ENCODE measurements at regions not wholly inside any gene's neighbourhood (a gene's known extent, or its start where the extent isn't known, plus 50 kb on each side); places are given as distances from the start of the nearest gene placed in this dataset.
A peak's percentile ranks its signal among the peaks of the same experiment; 100 is the strongest.

DNA sequence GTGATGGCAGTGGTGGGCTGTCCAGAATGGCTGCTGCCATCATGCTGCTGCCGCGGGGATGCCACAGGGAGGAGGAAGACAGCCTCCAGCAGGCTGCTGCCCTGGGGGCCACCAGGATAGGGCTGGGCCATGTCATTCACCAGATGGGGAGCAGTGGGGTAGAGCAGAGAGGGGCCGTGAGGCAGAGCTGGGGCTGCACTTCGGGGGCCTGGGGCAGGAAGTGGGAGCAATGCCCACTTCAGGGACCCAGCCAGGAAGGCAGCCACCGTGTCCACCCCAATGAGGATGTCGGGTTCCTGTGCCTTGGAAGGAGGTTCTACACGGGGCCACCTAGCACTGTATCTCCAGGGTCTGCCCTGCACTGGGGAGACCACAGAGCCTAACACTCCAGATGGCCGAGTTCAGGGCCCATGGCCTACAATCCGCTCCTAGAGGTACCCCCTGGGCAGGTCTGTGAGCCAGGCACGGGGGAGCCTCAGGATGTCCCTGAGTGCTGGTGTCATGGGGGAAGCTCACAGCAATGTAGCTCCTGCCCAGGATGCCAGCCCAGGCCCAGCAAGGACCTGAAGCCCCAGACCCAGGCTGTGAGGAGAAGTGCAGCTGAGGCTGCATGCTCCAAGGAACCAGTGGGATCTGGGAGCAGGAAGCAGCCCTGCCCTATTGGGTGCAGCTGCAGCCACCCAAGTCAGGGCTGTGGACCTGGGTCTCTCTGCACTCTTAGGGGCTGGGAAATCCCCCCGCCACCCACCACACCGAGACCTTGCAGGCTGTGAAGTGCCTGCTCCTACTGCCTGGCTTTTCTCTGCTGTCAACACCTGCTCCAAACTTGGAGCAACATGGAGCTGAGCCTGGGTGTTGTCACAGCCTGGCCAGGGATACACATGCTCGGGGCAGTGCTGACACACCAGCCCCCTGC is 140.3 kb downstream of the PDHA2 start:
- Histone ChIP-seq H3K4me3 (ENCODE audit: low read length in 3 of 3) (no peak overlapping the region), H3K9me3 (ENCODE audit: control insufficient read depth in 2 of 3, insufficient read depth in 1 of 3, low read length in 3 of 3) (no peaks in the 10 kb centered on the region), H3K9ac (ENCODE audit: low read length in 3 of 3) (no peak overlapping the region), H3K27ac (ENCODE audit: low read depth in 2 of 2, low read length in 2 of 2) (no peak overlapping the region), H3K4me1 (ENCODE audit: control insufficient read depth in 2 of 3, insufficient read depth in 2 of 3, low read depth in 1 of 3, low read length in 3 of 3) (no peaks in the 10 kb centered on the region), H3K36me3 (ENCODE audit: control insufficient read depth in 2 of 3, insufficient read depth in 3 of 3, low read length in 3 of 3) (no peaks in the 10 kb centered on the region), H3K27me3 (ENCODE audit: control insufficient read depth, insufficient read depth, low read length) (no peaks in the 10 kb centered on the region)
- DNase-seq: peak in 1 of 5 donors; percentile 63
- TF ChIP-seq, protein P1, sequence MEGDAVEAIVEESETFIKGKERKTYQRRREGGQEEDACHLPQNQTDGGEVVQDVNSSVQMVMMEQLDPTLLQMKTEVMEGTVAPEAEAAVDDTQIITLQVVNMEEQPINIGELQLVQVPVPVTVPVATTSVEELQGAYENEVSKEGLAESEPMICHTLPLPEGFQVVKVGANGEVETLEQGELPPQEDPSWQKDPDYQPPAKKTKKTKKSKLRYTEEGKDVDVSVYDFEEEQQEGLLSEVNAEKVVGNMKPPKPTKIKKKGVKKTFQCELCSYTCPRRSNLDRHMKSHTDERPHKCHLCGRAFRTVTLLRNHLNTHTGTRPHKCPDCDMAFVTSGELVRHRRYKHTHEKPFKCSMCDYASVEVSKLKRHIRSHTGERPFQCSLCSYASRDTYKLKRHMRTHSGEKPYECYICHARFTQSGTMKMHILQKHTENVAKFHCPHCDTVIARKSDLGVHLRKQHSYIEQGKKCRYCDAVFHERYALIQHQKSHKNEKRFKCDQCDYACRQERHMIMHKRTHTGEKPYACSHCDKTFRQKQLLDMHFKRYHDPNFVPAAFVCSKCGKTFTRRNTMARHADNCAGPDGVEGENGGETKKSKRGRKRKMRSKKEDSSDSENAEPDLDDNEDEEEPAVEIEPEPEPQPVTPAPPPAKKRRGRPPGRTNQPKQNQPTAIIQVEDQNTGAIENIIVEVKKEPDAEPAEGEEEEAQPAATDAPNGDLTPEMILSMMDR (IDR thresholded peaks at IDR 0.05; ENCODE audit: borderline replicate concordance, extremely low read depth, insufficient read depth): no peak
- no peak for FAIRE-seq
- intact Hi-C loops (cut with DNase I): no loop called here

DNA sequence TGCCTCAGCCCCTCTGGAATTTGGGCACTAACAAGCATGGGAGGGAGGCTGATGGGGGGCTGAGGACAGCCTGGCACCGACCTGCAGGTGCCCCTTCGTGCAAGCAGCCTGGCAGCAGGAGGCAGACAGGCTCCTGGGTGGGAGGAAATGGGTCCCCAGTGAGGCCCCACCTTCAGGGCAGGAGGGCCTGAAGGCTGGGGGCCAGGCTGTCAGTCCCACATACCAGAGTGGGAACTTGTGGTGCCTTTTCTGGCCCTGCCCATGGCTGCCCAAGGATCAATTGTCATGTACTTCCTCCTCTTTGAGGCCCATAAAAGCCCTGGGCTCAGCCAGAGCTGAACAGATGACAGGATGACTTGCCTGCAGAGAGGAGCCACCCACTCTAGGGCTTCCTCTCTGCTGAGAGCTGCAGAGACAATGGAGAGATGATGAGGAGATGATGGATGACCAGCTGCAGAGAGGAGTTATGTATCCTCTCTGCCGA is 141.0 kb downstream of the PDHA2 start:
- FAIRE-seq: no peak
- Histone ChIP-seq H3K36me3 (ENCODE audit: control insufficient read depth in 2 of 3, insufficient read depth in 3 of 3, low read length in 3 of 3) (no peaks in the 10 kb centered on the region), H3K4me1 (ENCODE audit: control insufficient read depth in 2 of 3, insufficient read depth in 2 of 3, low read depth in 1 of 3, low read length in 3 of 3) (no peaks in the 10 kb centered on the region), H3K9me3 (ENCODE audit: control insufficient read depth in 2 of 3, insufficient read depth in 1 of 3, low read length in 3 of 3) (no peaks in the 10 kb centered on the region), H3K27me3 (ENCODE audit: control insufficient read depth, insufficient read depth, low read length) (no peaks in the 10 kb centered on the region), H3K9ac (ENCODE audit: low read length in 3 of 3) (no peak overlapping the region), H3K4me3 (ENCODE audit: low read length in 3 of 3) (no peak overlapping the region), H3K27ac (ENCODE audit: low read depth in 2 of 2, low read length in 2 of 2) (no peak overlapping the region)
- DNase-seq: no peak
- TF ChIP-seq, protein P1 (IDR thresholded peaks at IDR 0.05; ENCODE audit: borderline replicate concordance, extremely low read depth, insufficient read depth): no peak
- intact Hi-C loops (cut with DNase I): no loop called here

DNA sequence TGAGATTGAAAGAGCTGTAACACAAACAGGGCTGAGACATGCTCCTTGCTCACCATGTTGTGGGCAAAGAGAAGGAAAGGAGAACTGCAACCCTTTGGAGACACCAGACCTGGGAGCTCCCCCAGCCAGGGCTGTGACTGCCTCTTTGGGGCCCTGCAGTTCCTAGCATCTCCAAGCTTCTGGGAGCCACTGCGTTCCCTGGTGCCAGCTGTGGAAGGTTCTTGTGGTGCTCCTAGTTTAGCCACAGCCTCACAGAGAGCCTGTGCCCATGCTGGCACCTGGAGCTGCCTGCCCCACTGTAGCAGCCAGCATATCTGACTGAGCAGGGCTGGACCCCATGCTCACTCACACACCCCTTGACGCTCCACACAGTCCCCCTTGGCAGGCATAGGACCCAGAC is 141.7 kb downstream of the PDHA2 start:
- Histone ChIP-seq H3K9ac (ENCODE audit: low read length in 3 of 3) (no peak overlapping the region), H3K27me3 (ENCODE audit: control insufficient read depth, insufficient read depth, low read length) (no peaks in the 10 kb centered on the region), H3K4me1 (ENCODE audit: control insufficient read depth in 2 of 3, insufficient read depth in 2 of 3, low read depth in 1 of 3, low read length in 3 of 3) (no peaks in the 10 kb centered on the region), H3K9me3 (ENCODE audit: control insufficient read depth in 2 of 3, insufficient read depth in 1 of 3, low read length in 3 of 3) (no peaks in the 10 kb centered on the region), H3K27ac (ENCODE audit: low read depth in 2 of 2, low read length in 2 of 2) (no peak overlapping the region), H3K36me3 (ENCODE audit: control insufficient read depth in 2 of 3, insufficient read depth in 3 of 3, low read length in 3 of 3) (no peaks in the 10 kb centered on the region), H3K4me3 (ENCODE audit: low read length in 3 of 3) (no peak overlapping the region)
- intact Hi-C loops (cut with DNase I): no loop called here
- DNase-seq: no peak
- no peak for FAIRE-seq
- TF ChIP-seq, protein P1 (IDR thresholded peaks at IDR 0.05; ENCODE audit: borderline replicate concordance, extremely low read depth, insufficient read depth): no peak

Measured in kidney (tissue), 13 donors.